Osteoblast (primary cell): ENCODE measurements at regions not wholly inside any gene's neighbourhood (a gene's known extent, or its start where the extent isn't known, plus 50 kb on each side); places are given as distances from the start of the nearest gene placed in this dataset.

Source experiments
- DNase-seq: peaks from one replicate; pipeline ENCODE4 v3.0.0; 2011; ENCODE audit warnings: low spot score, mixed read lengths; ENCODE audit not compliant: insufficient read length; ENCODE audit errors: missing footprints
- H2AFZ ChIP-seq: 2 replicates; pipeline ENCODE4 v1.6.0; 2011; ENCODE audit warnings: mild to moderate bottlenecking, low read length
- H3K27ac ChIP-seq: 2 replicates; pipeline ENCODE4 v1.5.1; 2011; ENCODE audit warnings: mild to moderate bottlenecking, low read depth, low read length, moderate library complexity
- H3K27me3 ChIP-seq: 2 replicates; pipeline ENCODE4 v1.6.0; 2012; ENCODE audit warnings: mild to moderate bottlenecking, control low read depth, inconsistent platforms, low read length, moderate library complexity; ENCODE audit not compliant: insufficient read depth
- H3K36me3 ChIP-seq: 2 replicates; pipeline ENCODE4 v1.5.1; 2011; ENCODE audit warnings: mild to moderate bottlenecking, low read length, control low read depth, moderate library complexity; ENCODE audit not compliant: insufficient read depth
- H3K4me1 ChIP-seq: 2 replicates; pipeline ENCODE4 v1.5.1; 2011; ENCODE audit warnings: mild to moderate bottlenecking, low read length, control low read depth, moderate library complexity; ENCODE audit not compliant: insufficient read depth
- H3K4me2 ChIP-seq: 2 replicates; pipeline ENCODE4 v1.6.0; 2011; ENCODE audit warnings: mild to moderate bottlenecking, low read length; ENCODE audit not compliant: insufficient read depth
- H3K4me3 ChIP-seq: fragments of 200-600 bp; sonication (generic); 3 replicates; pipeline ENCODE4 v1.5.1; 2012; ENCODE audit warnings: mild to moderate bottlenecking, low read length, inconsistent platforms; ENCODE audit not compliant: insufficient read depth
- H3K79me2 ChIP-seq: 2 replicates; pipeline ENCODE4 v1.6.0; 2012; ENCODE audit warnings: mild to moderate bottlenecking, low read length, control low read depth, inconsistent platforms; ENCODE audit not compliant: insufficient read depth
- H3K9me3 ChIP-seq: 2 replicates; pipeline ENCODE4 v1.5.1; 2011; ENCODE audit warnings: low read depth, low read length, control low read depth
- H4K20me1 ChIP-seq: 2 replicates; pipeline ENCODE4 v1.6.0; 2012; ENCODE audit warnings: mild to moderate bottlenecking, low read length, control low read depth; ENCODE audit not compliant: insufficient read depth
- TF ChIP-seq, protein P1 (sequence below): IDR thresholded peaks from 2 replicates; pipeline ENCODE4 v1.5.1; 2011; ENCODE audit warnings: mild to moderate bottlenecking, low read depth, low read length, moderate library complexity; ENCODE audit errors: extremely low read depth

DNA sequence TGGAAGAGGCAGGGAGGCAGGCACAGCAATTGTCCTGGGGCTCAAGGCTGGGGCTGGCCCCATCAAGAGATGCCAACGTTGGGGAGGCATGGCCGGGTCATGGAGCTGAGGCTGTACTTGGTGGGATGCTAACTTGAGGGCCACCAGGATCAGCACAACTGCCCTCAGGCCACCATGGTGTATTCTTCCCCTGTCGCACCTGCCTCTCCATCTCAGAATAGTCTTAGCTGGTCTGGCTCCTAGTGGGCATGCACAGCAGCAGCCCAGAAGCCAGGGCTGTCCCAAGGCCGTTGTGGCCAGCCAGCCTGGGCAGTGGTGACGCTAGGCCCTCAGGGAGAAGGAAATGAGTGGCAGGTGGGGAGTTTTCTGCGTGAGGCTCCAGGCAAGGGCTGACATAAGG, 91.3 kb downstream of the DHCR7 start:
- Histone ChIP-seq H3K4me1 (peaks cover 3% of the 10 kb centered on the region), H2AFZ (no peak overlapping the region), H4K20me1 (no peaks in the 10 kb centered on the region), H3K27me3 (peaks cover 20% of the 10 kb centered on the region), H3K4me3 (no peak overlapping the region), H3K9me3 (no peaks in the 10 kb centered on the region), H3K27ac (no peak overlapping the region), H3K4me2 (no peak overlapping the region), H3K79me2 (no peaks in the 10 kb centered on the region), H3K36me3 (no peaks in the 10 kb centered on the region)
- TF ChIP-seq, protein P1, sequence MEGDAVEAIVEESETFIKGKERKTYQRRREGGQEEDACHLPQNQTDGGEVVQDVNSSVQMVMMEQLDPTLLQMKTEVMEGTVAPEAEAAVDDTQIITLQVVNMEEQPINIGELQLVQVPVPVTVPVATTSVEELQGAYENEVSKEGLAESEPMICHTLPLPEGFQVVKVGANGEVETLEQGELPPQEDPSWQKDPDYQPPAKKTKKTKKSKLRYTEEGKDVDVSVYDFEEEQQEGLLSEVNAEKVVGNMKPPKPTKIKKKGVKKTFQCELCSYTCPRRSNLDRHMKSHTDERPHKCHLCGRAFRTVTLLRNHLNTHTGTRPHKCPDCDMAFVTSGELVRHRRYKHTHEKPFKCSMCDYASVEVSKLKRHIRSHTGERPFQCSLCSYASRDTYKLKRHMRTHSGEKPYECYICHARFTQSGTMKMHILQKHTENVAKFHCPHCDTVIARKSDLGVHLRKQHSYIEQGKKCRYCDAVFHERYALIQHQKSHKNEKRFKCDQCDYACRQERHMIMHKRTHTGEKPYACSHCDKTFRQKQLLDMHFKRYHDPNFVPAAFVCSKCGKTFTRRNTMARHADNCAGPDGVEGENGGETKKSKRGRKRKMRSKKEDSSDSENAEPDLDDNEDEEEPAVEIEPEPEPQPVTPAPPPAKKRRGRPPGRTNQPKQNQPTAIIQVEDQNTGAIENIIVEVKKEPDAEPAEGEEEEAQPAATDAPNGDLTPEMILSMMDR = no peak
- DNase-seq = no peak

DNA sequence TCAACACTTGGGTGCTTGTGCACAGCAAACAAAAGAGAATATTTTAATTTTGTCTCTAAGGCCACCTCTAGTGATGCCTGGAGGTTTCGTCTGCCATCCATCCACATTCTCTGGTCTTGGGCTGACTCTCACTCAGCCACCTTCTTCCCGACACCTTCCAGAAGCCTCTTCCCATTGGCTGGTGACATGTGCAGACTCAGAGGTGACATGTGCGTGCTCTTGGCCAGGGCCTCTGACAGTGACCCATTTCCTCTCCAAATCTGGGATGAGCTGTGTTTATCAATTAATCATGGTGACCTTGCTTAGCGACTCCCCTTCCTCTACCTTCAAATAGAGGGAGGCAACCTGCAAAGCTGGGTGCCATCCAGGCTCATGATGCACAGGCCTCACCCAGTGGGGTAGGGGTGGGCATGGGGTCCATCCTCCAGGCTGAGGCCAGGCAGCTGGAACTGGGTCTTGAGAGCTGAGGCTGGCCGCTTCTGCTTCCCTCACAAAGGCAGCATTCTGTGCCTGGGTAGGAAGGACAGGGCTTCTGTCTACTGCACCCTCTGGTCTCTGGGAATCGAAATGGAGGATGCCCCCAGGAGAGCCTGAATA, 91.8 kb downstream of the DHCR7 start:
- no peak overlapping the region for H3K4me3 ChIP-seq
- H2AFZ ChIP-seq = no peak overlapping the region
- TF ChIP-seq, protein P1 = no peak
- H4K20me1 ChIP-seq = no peaks in the 10 kb centered on the region
- DNase-seq = peak; percentile 47
- H3K27ac ChIP-seq = no peak overlapping the region
- H3K4me2 ChIP-seq = no peak overlapping the region
- H3K9me3 ChIP-seq = no peaks in the 10 kb centered on the region
- H3K4me1 ChIP-seq = peaks cover 3% of the 10 kb centered on the region
- H3K36me3 ChIP-seq = no peaks in the 10 kb centered on the region
- no peaks in the 10 kb centered on the region for H3K79me2 ChIP-seq
- H3K27me3 ChIP-seq = peaks cover 22% of the 10 kb centered on the region

DNA sequence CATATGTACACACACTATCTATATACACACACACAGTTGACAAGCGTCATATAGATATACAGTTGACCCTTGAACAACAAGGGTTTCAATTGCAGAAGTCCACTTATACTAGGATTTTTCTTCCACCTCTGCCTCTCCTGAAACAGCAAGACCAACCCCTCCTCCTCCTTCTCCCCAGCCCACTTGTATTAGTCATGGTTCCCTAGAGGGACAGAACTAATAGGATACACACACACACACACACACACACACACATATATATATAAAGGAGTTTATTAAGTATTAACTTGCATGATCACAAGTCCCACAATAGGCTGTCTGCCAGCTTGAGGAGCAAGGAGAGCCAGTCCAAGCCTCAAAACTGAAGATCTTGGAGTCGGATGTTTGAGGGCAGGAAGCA, 92.9 kb downstream of the DHCR7 start:
- peaks cover 3% of the 10 kb centered on the region for H3K4me1 ChIP-seq
- no peak overlapping the region for H2AFZ ChIP-seq
- no peaks in the 10 kb centered on the region for H3K9me3 ChIP-seq
- DNase-seq = peak; percentile 27
- no peaks in the 10 kb centered on the region for H3K79me2 ChIP-seq
- H4K20me1 ChIP-seq = no peaks in the 10 kb centered on the region
- peaks cover 24% of the 10 kb centered on the region for H3K27me3 ChIP-seq
- TF ChIP-seq, protein P1 = no peak
- no peaks in the 10 kb centered on the region for H3K36me3 ChIP-seq
- H3K4me2 ChIP-seq = no peak overlapping the region
- H3K4me3 ChIP-seq = no peak overlapping the region
- H3K27ac ChIP-seq = no peak overlapping the region

DNA sequence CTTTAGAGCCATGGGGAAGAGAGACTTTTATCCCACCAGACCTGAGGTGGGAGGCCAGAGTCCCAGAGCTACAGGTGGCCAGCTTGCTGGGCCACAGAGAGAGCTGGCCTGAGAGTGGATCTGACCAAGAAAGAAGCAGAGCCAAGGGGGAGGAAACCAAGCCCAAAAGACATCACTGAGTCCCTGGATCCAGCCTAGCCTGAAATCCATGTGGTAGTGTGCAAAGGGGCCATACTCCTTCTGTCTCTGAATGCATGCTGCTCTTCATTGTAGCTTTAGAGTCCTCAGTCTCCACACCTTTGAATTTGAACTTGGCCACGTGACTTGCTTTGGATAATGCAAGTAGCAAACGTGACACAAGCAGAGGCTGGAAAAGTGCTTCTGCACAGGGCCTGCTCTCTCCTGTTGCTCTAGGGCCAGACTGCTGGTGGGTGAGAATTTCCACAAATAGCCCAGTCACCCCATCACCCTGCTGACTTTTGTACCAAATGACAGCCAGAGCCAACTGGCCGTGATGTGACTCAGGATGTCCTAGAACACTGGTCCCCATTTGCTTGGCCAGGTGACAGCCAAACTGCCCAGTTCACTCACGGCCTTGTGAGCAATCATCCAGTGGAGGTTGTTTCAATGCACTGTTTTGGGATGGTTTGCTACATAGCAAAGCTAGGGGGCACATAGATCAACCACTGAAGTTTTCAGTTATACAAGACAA, 93.6 kb downstream of the DHCR7 start:
- peak; percentile 14 for DNase-seq
- Histone ChIP-seq H3K79me2 (no peaks in the 10 kb centered on the region), H3K27ac (no peak overlapping the region), H3K27me3 (peaks cover 31% of the 10 kb centered on the region), H3K4me2 (no peak overlapping the region), H3K4me1 (peaks cover 3% of the 10 kb centered on the region), H3K36me3 (no peaks in the 10 kb centered on the region), H3K4me3 (no peak overlapping the region), H2AFZ (no peak overlapping the region), H3K9me3 (no peaks in the 10 kb centered on the region), H4K20me1 (no peaks in the 10 kb centered on the region)
- TF ChIP-seq, protein P1 = no peak
